ENCODE measurements at regions not wholly inside any gene's neighbourhood (a gene's known extent, or its start where the extent isn't known, plus 50 kb on each side); places are given as distances from the start of the nearest gene placed in this dataset.

GRCh38 chr6:150767571-150768018, 97.9 kb upstream of the MTHFD1L start:
- H3K4me2 ChIP-seq (ENCODE audit: low read depth, low read length, poor library complexity, severe bottlenecking), result no peak overlapping the region
- no peaks in the 10 kb centered on the region for H4K20me1 ChIP-seq (ENCODE audit: low read depth, low read length)
- H2AFZ ChIP-seq (ENCODE audit: low read depth, low read length, severe bottlenecking), result no peak overlapping the region
- peaks cover 4% of the 10 kb centered on the region; the same call in 1 of the 2 replicates for H3K36me3 ChIP-seq (ENCODE audit: low read length)
- H3K27me3 ChIP-seq (ENCODE audit: low read length), result no peaks in the 10 kb centered on the region
- H3K79me2 ChIP-seq (ENCODE audit: insufficient read depth, low read length), result no peaks in the 10 kb centered on the region
- peaks cover 13% of the 10 kb centered on the region; the same call in 1 of the 2 replicates for H3F3A ChIP-seq (ENCODE audit: insufficient read depth)
- TF ChIP-seq CTCF (IDR thresholded peaks at IDR 0.05; ENCODE audit: insufficient read depth, low read length, poor library complexity, severe bottlenecking), result no peak
- TF ChIP-seq EZH2phosphoT487 (conservative IDR thresholded peaks at IDR 0.05; ENCODE audit: low read length), result no peak
- no peak overlapping the region for H3K9ac ChIP-seq (ENCODE audit: low read length)
- H3K9me2 ChIP-seq (replicated peaks; ENCODE audit: insufficient read depth, low read length), result no peaks in the 10 kb centered on the region
- no peaks in the 10 kb centered on the region for H3K9me3 ChIP-seq (ENCODE audit: insufficient read depth, low read length)
- H3K4me3 ChIP-seq (ENCODE audit: insufficient read depth, low read length, poor library complexity, severe bottlenecking), result no peak overlapping the region
- no peak overlapping the region for H3K27ac ChIP-seq (ENCODE audit: low read depth, low read length)

GRCh38 chr6:150770637-150771036, 94.9 kb upstream of the MTHFD1L start:
- peaks cover 11% of the 10 kb centered on the region for H3K36me3 ChIP-seq (ENCODE audit: low read length)

GRCh38 chr6:150773969-150774368, 91.5 kb upstream of the MTHFD1L start:
- Histone ChIP-seq H3K27me3 (ENCODE audit: low read length) (no peaks in the 10 kb centered on the region), H3K4me2 (ENCODE audit: low read depth, low read length, poor library complexity, severe bottlenecking) (no peak overlapping the region), H3K9me3 (ENCODE audit: insufficient read depth, low read length) (peaks cover 10% of the 10 kb centered on the region; the same call in 1 of the 2 replicates), H3F3A (ENCODE audit: insufficient read depth) (no peaks in the 10 kb centered on the region), H3K36me3 (ENCODE audit: low read length) (peaks cover 11% of the 10 kb centered on the region), H2AFZ (ENCODE audit: low read depth, low read length, severe bottlenecking) (no peak overlapping the region), H3K27ac (ENCODE audit: low read depth, low read length) (no peak overlapping the region), H3K9ac (ENCODE audit: low read length) (no peak overlapping the region), H4K20me1 (ENCODE audit: low read depth, low read length) (no peaks in the 10 kb centered on the region), H3K79me2 (ENCODE audit: insufficient read depth, low read length) (no peaks in the 10 kb centered on the region), H3K4me3 (ENCODE audit: insufficient read depth, low read length, poor library complexity, severe bottlenecking) (no peak overlapping the region), H3K9me2 (replicated peaks; ENCODE audit: insufficient read depth, low read length) (no peaks in the 10 kb centered on the region)
- no peak for TF ChIP-seq CTCF (IDR thresholded peaks at IDR 0.05; ENCODE audit: insufficient read depth, low read length, poor library complexity, severe bottlenecking)
- no peak for TF ChIP-seq EZH2phosphoT487 (conservative IDR thresholded peaks at IDR 0.05; ENCODE audit: low read length)

More at GRCh38 chr6:150770637-150771036, 94.9 kb upstream of the MTHFD1L start:
- Histone ChIP-seq H3K9ac (ENCODE audit: low read length) (no peak overlapping the region), H3K27me3 (ENCODE audit: low read length) (no peaks in the 10 kb centered on the region), H3K9me3 (ENCODE audit: insufficient read depth, low read length) (peaks cover 10% of the 10 kb centered on the region; the same call in 1 of the 2 replicates), H3K27ac (ENCODE audit: low read depth, low read length) (no peak overlapping the region), H3F3A (ENCODE audit: insufficient read depth) (peaks cover 3% of the 10 kb centered on the region; the same call in 1 of the 2 replicates), H3K4me2 (ENCODE audit: low read depth, low read length, poor library complexity, severe bottlenecking) (no peak overlapping the region), H3K9me2 (replicated peaks; ENCODE audit: insufficient read depth, low read length) (no peaks in the 10 kb centered on the region), H2AFZ (ENCODE audit: low read depth, low read length, severe bottlenecking) (no peak overlapping the region), H4K20me1 (ENCODE audit: low read depth, low read length) (no peaks in the 10 kb centered on the region), H3K4me3 (ENCODE audit: insufficient read depth, low read length, poor library complexity, severe bottlenecking) (no peak overlapping the region), H3K79me2 (ENCODE audit: insufficient read depth, low read length) (no peaks in the 10 kb centered on the region)
- TF ChIP-seq EZH2phosphoT487 (conservative IDR thresholded peaks at IDR 0.05; ENCODE audit: low read length) (no peak), CTCF (IDR thresholded peaks at IDR 0.05; ENCODE audit: insufficient read depth, low read length, poor library complexity, severe bottlenecking) (no peak)

Measured in SU-DHL-6 (cell line).